Iris pigment epithelial cell (primary cell): ENCODE measurements at regions not wholly inside any gene's neighbourhood (a gene's known extent, or its start where the extent isn't known, plus 50 kb on each side); places are given as distances from the start of the nearest gene placed in this dataset.

Source experiments
- DNase-seq: peaks from one replicate; pipeline ENCODE4 v3.0.0-alpha.2; 2011; ENCODE audit warnings: low read depth

- no peak for DNase-seq
These were observed 353.3 kb upstream of the GNPDA2 start for GRCh38 chr4:45079616-45080015.

GRCh38 chr4:45078201-45078600 is 351.8 kb upstream of the GNPDA2 start:
- DNase-seq: peak; percentile 3

GRCh38 chr4:45072981-45073380 is 346.6 kb upstream of the GNPDA2 start:
- no peak for DNase-seq

GRCh38 chr4:45064741-45065140 is 338.4 kb upstream of the GNPDA2 start:
- no peak for DNase-seq

GRCh38 chr4:45063696-45064095 is 337.3 kb upstream of the GNPDA2 start:
- no peak for DNase-seq

GRCh38 chr4:45062935-45063545 is 336.7 kb upstream of the GNPDA2 start:
- DNase-seq: no peak

GRCh38 chr4:45043911-45044310 is 317.6 kb upstream of the GNPDA2 start:
- no peak for DNase-seq

- no peak for DNase-seq
These were observed 310.3 kb upstream of the GNPDA2 start for GRCh38 chr4:45036677-45037076.

- no peak for DNase-seq
These were observed 307.5 kb upstream of the GNPDA2 start for GRCh38 chr4:45033676-45034419.

GRCh38 chr4:45030059-45030458 is 303.7 kb upstream of the GNPDA2 start:
- no peak for DNase-seq

- DNase-seq: no peak
These were observed 281.2 kb upstream of the GNPDA2 start for GRCh38 chr4:45007508-45007907.

GRCh38 chr4:45006078-45006477 is 279.7 kb upstream of the GNPDA2 start:
- DNase-seq: no peak

- DNase-seq: peak; percentile 18
These were observed 278.6 kb upstream of the GNPDA2 start for GRCh38 chr4:45004847-45005565.

- DNase-seq: no peak
These were observed 278.0 kb upstream of the GNPDA2 start for GRCh38 chr4:45004326-45004725.

- DNase-seq: no peak
These were observed 270.0 kb upstream of the GNPDA2 start for GRCh38 chr4:44996276-44996845.

GRCh38 chr4:44988011-44988410 is 261.7 kb upstream of the GNPDA2 start:
- no peak for DNase-seq

- DNase-seq: no peak
These were observed 259.6 kb upstream of the GNPDA2 start for GRCh38 chr4:44985938-44986337.

GRCh38 chr4:44985152-44985551 is 258.8 kb upstream of the GNPDA2 start:
- DNase-seq: peak; percentile 1

GRCh38 chr4:44984083-44984482 is 257.7 kb upstream of the GNPDA2 start:
- DNase-seq: peak; percentile 0

- no peak for DNase-seq
These were observed 256.7 kb upstream of the GNPDA2 start for GRCh38 chr4:44983083-44983482.

GRCh38 chr4:44978020-44978419 is 251.7 kb upstream of the GNPDA2 start:
- no peak for DNase-seq

GRCh38 chr4:44965435-44966095 is 239.2 kb upstream of the GNPDA2 start:
- DNase-seq: no peak
